CD4-positive, alpha-beta T cell (primary cell): ENCODE measurements at regions not wholly inside any gene's neighbourhood (a gene's known extent, or its start where the extent isn't known, plus 50 kb on each side); places are given as distances from the start of the nearest gene placed in this dataset.

ENCODE experiments used
- ATAC-seq: fragments of 200-7000 bp; cut with Tn5 transposase; one replicate; pipeline ENCODE4 v1.10.0; 2022; ENCODE audit warnings: mild to moderate bottlenecking; ENCODE audit not compliant: poor library complexity
- CTCF ChIA-PET: fragments of 350-600 bp; sonication (Branson Sonifier 250); formaldehyde crosslinking; loops from one replicate; lab custom pipeline; 2021; ENCODE audit warnings: antibody characterized with exemption, inconsistent platforms; lab: Charles Lee
- POLR2A ChIA-PET: fragments of 350-600 bp; sonication (Branson Sonifier 250); formaldehyde crosslinking; loops from one replicate; lab custom pipeline; 2021; ENCODE audit warnings: antibody characterized with exemption, inconsistent platforms; lab: Charles Lee
- DNase-seq, 14 experiments: peaks; one replicate each; pipeline ENCODE4 v3.0.0-alpha.2; 2013 to 2020; ENCODE audit warnings: mixed read lengths in 2 of 14
- H3K27ac ChIP-seq, 2 donors: one replicate each; pipeline versions ENCODE4 v1.5.1 to v1.7.0; 2013; ENCODE audit warnings: low read length in 2 of 2, low read depth in 1 of 2, mild to moderate bottlenecking in 1 of 2
- H3K27me3 ChIP-seq, 2 experiments: 1 replicate in 1 of 2; 2 replicates in 1 of 2; pipeline versions ENCODE4 v1.6.1 to v1.7.0; 2013; ENCODE audit warnings: low read length in 2 of 2, control low read depth in 1 of 2, mild to moderate bottlenecking in 1 of 2, moderate library complexity in 1 of 2; ENCODE audit not compliant: insufficient read depth in 2 of 2, control insufficient read depth in 1 of 2
- H3K36me3 ChIP-seq: one replicate; pipeline ENCODE4 v1.6.1; 2013; ENCODE audit warnings: low read length, control low read depth; ENCODE audit not compliant: insufficient read depth
- H3K4me1 ChIP-seq: one replicate; pipeline ENCODE4 v1.6.1; 2013; ENCODE audit warnings: low read length, control low read depth; ENCODE audit not compliant: insufficient read depth
- H3K4me3 ChIP-seq: one replicate; pipeline ENCODE4 v1.5.1; 2013; ENCODE audit warnings: mild to moderate bottlenecking, low read length, moderate library complexity
- H3K9me3 ChIP-seq, 2 experiments: 1 replicate in 1 of 2; 2 replicates in 1 of 2; pipeline versions ENCODE4 v1.6.1 to v1.7.0; 2013; ENCODE audit warnings: low read length in 2 of 2, mild to moderate bottlenecking in 2 of 2, control low read depth in 1 of 2, moderate library complexity in 1 of 2; ENCODE audit not compliant: control insufficient read depth in 1 of 2, insufficient read depth in 1 of 2
- H3K27ac Mint-ChIP-seq: one replicate; pipeline ENCODE4 v1.8.0; 2020; ENCODE audit warnings: mixed read lengths
- H3K27me3 Mint-ChIP-seq: one replicate; pipeline ENCODE4 v1.8.0; 2021; ENCODE audit warnings: mixed read lengths
- H3K36me3 Mint-ChIP-seq: one replicate; pipeline ENCODE4 v1.8.0; 2021; ENCODE audit warnings: low read depth, mixed read lengths
- H3K4me1 Mint-ChIP-seq: one replicate; pipeline ENCODE4 v1.8.0; 2021; ENCODE audit warnings: low read depth, mixed read lengths
- H3K4me3 Mint-ChIP-seq: one replicate; pipeline ENCODE4 v1.8.0; 2020; ENCODE audit warnings: mild to moderate bottlenecking, mixed read lengths
- H3K9me3 Mint-ChIP-seq: one replicate; pipeline ENCODE4 v1.8.0; 2020; ENCODE audit warnings: mixed read lengths
- intact Hi-C, 2 experiments: fragments of 100-400 bp; cut with DNase I in 1 of 2; cut with micrococcal nuclease in 1 of 2; formaldehyde crosslinking; loops; one replicate each; pipeline versions ENCODE4 v1.15.1 to v1.9.0; 2023 to 2025; cut with DNase I, micrococcal nuclease
- TF ChIP-seq, protein P1 (sequence below): fragments of 200-600 bp; IDR thresholded peaks from one replicate; pipeline ENCODE4 v1.8.0; 2022; ENCODE audit warnings: antibody characterized with exemption, mild to moderate bottlenecking

- no peak overlapping the region for H3K4me3 Mint-ChIP-seq
- TF ChIP-seq, protein P1, sequence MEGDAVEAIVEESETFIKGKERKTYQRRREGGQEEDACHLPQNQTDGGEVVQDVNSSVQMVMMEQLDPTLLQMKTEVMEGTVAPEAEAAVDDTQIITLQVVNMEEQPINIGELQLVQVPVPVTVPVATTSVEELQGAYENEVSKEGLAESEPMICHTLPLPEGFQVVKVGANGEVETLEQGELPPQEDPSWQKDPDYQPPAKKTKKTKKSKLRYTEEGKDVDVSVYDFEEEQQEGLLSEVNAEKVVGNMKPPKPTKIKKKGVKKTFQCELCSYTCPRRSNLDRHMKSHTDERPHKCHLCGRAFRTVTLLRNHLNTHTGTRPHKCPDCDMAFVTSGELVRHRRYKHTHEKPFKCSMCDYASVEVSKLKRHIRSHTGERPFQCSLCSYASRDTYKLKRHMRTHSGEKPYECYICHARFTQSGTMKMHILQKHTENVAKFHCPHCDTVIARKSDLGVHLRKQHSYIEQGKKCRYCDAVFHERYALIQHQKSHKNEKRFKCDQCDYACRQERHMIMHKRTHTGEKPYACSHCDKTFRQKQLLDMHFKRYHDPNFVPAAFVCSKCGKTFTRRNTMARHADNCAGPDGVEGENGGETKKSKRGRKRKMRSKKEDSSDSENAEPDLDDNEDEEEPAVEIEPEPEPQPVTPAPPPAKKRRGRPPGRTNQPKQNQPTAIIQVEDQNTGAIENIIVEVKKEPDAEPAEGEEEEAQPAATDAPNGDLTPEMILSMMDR = no peak
- ChIA-PET POLR2A (no interaction called here), CTCF (no interaction called here)
- no peak overlapping the region for H3K4me3 ChIP-seq
- H3K27me3 ChIP-seq = no peaks in the 10 kb centered on the region
- H3K27me3 Mint-ChIP-seq = no peaks in the 10 kb centered on the region
- no peak for DNase-seq
- H3K4me1 ChIP-seq = no peaks in the 10 kb centered on the region
- intact Hi-C loops = no loop called here
- no peaks in the 10 kb centered on the region for H3K36me3 ChIP-seq
- H3K36me3 Mint-ChIP-seq = no peaks in the 10 kb centered on the region
- H3K9me3 Mint-ChIP-seq = no peaks in the 10 kb centered on the region
- no peak overlapping the region for H3K27ac ChIP-seq
- no peaks in the 10 kb centered on the region for H3K4me1 Mint-ChIP-seq
- H3K9me3 ChIP-seq = no peaks in the 10 kb centered on the region
- no peak for ATAC-seq
- no peak overlapping the region for H3K27ac Mint-ChIP-seq
Observed at GRCh38 chr2:212919238-212919637, 232.2 kb downstream of the IKZF2 start.

- H3K27ac Mint-ChIP-seq = no peak overlapping the region
- H3K27me3 Mint-ChIP-seq = no peaks in the 10 kb centered on the region
- ChIA-PET POLR2A (no interaction called here), CTCF (no interaction called here)
- ATAC-seq (no peak), DNase-seq (no peak)
- Histone ChIP-seq H3K36me3 (no peaks in the 10 kb centered on the region), H3K27ac (no peak overlapping the region), H3K4me3 (no peak overlapping the region), H3K27me3 (no peaks in the 10 kb centered on the region), H3K4me1 (no peaks in the 10 kb centered on the region), H3K9me3 (no peaks in the 10 kb centered on the region)
- no peaks in the 10 kb centered on the region for H3K9me3 Mint-ChIP-seq
- no peaks in the 10 kb centered on the region for H3K36me3 Mint-ChIP-seq
- TF ChIP-seq, protein P1 = no peak
- H3K4me3 Mint-ChIP-seq = no peak overlapping the region
- H3K4me1 Mint-ChIP-seq = no peaks in the 10 kb centered on the region
- intact Hi-C loops = no loop called here
Observed at GRCh38 chr2:212918336-212918735, 233.1 kb downstream of the IKZF2 start.

GRCh38 chr2:212915121-212915782 is 236.2 kb downstream of the IKZF2 start:
- no peaks in the 10 kb centered on the region for H3K4me1 Mint-ChIP-seq
- POLR2A ChIA-PET = no interaction called here
- H3K27ac ChIP-seq = no peak overlapping the region
- DNase-seq (no peak), ATAC-seq (no peak)
- no peaks in the 10 kb centered on the region for H3K9me3 Mint-ChIP-seq
- no peak overlapping the region for H3K4me3 Mint-ChIP-seq
- CTCF ChIA-PET = no interaction called here
- H3K4me3 ChIP-seq = no peak overlapping the region
- no peaks in the 10 kb centered on the region for H3K4me1 ChIP-seq
- H3K36me3 Mint-ChIP-seq = no peaks in the 10 kb centered on the region
- intact Hi-C loops = no loop called here
- no peaks in the 10 kb centered on the region for H3K9me3 ChIP-seq
- no peaks in the 10 kb centered on the region for H3K27me3 Mint-ChIP-seq
- H3K27ac Mint-ChIP-seq = no peak overlapping the region
- no peaks in the 10 kb centered on the region for H3K36me3 ChIP-seq
- TF ChIP-seq, protein P1 = no peak
- H3K27me3 ChIP-seq = no peaks in the 10 kb centered on the region
